Lower leg skin (tissue), 3 donors: ENCODE measurements at regions not wholly inside any gene's neighbourhood (a gene's known extent, or its start where the extent isn't known, plus 50 kb on each side); places are given as distances from the start of the nearest gene placed in this dataset.

Experiments
- CTCF ChIP-seq, 3 donors: fragments of 450-650 bp; IDR thresholded peaks; one replicate each; pipeline ENCODE4 v1.5.1; 2016; ENCODE audit warnings: antibody characterized with exemption in 3 of 3, mild to moderate bottlenecking in 3 of 3, moderate library complexity in 2 of 3
- POLR2A ChIP-seq, 2 donors: fragments of 450-650 bp; IDR thresholded peaks; one replicate each; pipeline ENCODE4 v1.6.1; 2016 to 2017; ENCODE audit warnings: antibody characterized with exemption in 2 of 2, mild to moderate bottlenecking in 1 of 2, moderate library complexity in 1 of 2

DNA sequence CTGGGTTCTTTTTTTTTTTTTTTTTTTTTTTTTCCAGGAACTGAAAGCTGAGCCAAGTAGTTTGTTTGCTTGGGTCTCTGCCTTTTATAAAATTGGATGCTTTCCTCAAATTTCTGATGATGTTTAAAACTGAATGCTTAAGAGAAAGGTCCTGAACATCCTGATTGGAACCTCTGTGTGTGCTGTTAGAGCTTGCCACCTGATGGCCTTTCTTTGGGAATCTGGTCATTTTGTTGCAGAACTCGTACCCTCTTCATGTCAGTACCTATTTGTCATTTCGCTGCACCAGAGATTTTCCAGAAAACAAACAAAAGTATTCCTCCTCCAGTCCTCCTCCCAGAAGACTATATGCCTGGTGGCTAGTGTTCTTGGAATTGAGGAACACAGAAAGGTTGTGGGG is 81.2 kb upstream of the KLF12 start:
- TF ChIP-seq CTCF (IDR thresholded peaks at IDR 0.05) = no peak
- TF ChIP-seq POLR2A (IDR thresholded peaks at IDR 0.05) = no peak
